ENCODE measurements at regions not wholly inside any gene's neighbourhood (a gene's known extent, or its start where the extent isn't known, plus 50 kb on each side); places are given as distances from the start of the nearest gene placed in this dataset.

GRCh38 chr10:106355450-106355849 is 809.1 kb downstream of the SORCS1 start:
- H3K9ac ChIP-seq (replicated peaks in 1 of 4; ENCODE audit: extremely low read depth in 1 of 4, low read depth in 3 of 4, low read length in 3 of 4), result no peak overlapping the region
- no peaks in the 10 kb centered on the region for H3K27me3 ChIP-seq (replicated peaks in 1 of 4; ENCODE audit: control insufficient read depth in 3 of 4, extremely low read depth in 1 of 4, insufficient read depth in 3 of 4, low read length in 3 of 4)
- FAIRE-seq, result peak; percentile 65
- ChIA-PET CTCF (ENCODE audit: partially characterized antibody) (interaction anchor here (0.7 to 3.7 kb wide), 26 partner anchors 9 to 284 kb away, joined by 3 to 20 read pairs (median 4); no protein-coding TSS in a partner anchor), POLR2A (ENCODE audit: partially characterized antibody) (no interaction called here)
- no peak overlapping the region for H3K4me3 ChIP-seq (ENCODE audit: extremely low read depth in 1 of 4, insufficient read depth in 2 of 4, low read depth in 3 of 4, low read length in 4 of 4)
- no peaks in the 10 kb centered on the region for H3K23me2 ChIP-seq (ENCODE audit: low read depth, low read length)
- no peaks in the 10 kb centered on the region for H3K36me3 ChIP-seq (ENCODE audit: control insufficient read depth in 2 of 4, insufficient read depth in 4 of 4, low read length in 3 of 4)
- no peaks in the 10 kb centered on the region for H3K4me1 ChIP-seq (replicated peaks in 1 of 4; ENCODE audit: control insufficient read depth in 3 of 4, insufficient read depth in 4 of 4, low read length in 3 of 4)
- H3K79me2 ChIP-seq (ENCODE audit: control insufficient read depth in 1 of 2, insufficient read depth in 2 of 2, low read length in 2 of 2), result no peaks in the 10 kb centered on the region
- H4K5ac ChIP-seq (ENCODE audit: insufficient read length, low read depth, low read length), result no peak overlapping the region
- H3K23ac ChIP-seq (ENCODE audit: insufficient read length), result no peak overlapping the region
- H3K56ac ChIP-seq (replicated peaks; ENCODE audit: insufficient read length, low read depth, low read length), result no peak overlapping the region
- no peak overlapping the region for H2AFZ ChIP-seq (ENCODE audit: low read length)
- no peak overlapping the region for H2BK120ac ChIP-seq (replicated peaks; ENCODE audit: low read depth, low read length)
- no peak overlapping the region for H3K14ac ChIP-seq (ENCODE audit: insufficient read length)
- no peak overlapping the region for H3K4me2 ChIP-seq (ENCODE audit: insufficient read depth in 1 of 2, low read depth in 2 of 2, low read length in 2 of 2)
- TF ChIP-seq MAX (IDR thresholded peaks at IDR 0.05), result no peak
- peak; percentile 58 to 59 for TF ChIP-seq RAD21 (IDR thresholded peaks at IDR 0.05 in 1 of 2, conservative IDR thresholded peaks at IDR 0.05 in 1 of 2; ENCODE audit: low read depth in 2 of 2, low read length in 2 of 2)
- no peak for TF ChIP-seq CHD2 (IDR thresholded peaks at IDR 0.05; ENCODE audit: low read length)
- TF ChIP-seq CTCF (IDR thresholded peaks at IDR 0.05; ENCODE audit: control extremely low read depth in 1 of 3, insufficient read depth in 1 of 3, low read depth in 1 of 3, low read length in 3 of 3), result peak in 2 of 3 experiments; percentile 35 to 55; a peak in 2 of 4 replicates
- TF ChIP-seq SP1 (IDR thresholded peaks at IDR 0.05; ENCODE audit: low read depth, low read length), result no peak
- TF ChIP-seq YY1 (IDR thresholded peaks at IDR 0.05; ENCODE audit: low read depth, low read length), result 0 out of 2 replicates have a peak, but pooled peaks have one; percentile 39
- TF ChIP-seq TCF12 (IDR thresholded peaks at IDR 0.05; ENCODE audit: low read depth, low read length), result no peak
- 60% methylated on average over 2 of the region's 2 CpGs; no CpG with 5 or more reads in 1 of the 2 experiments for WGBS, 2 experiments (ENCODE audit: extremely low coverage in 1 of 2, insufficient coverage in 1 of 2, insufficient read length in 1 of 2, insufficient replicate concordance in 2 of 2, low coverage in 1 of 2, low lambda C conversion rate in 2 of 2, missing lambda C conversion rate in 1 of 2)
- no peak overlapping the region for H2BK15ac ChIP-seq (ENCODE audit: low read length)
- peak in 1 of 2 experiments; percentile 60 for DNase-seq (ENCODE audit: low read depth in 1 of 2, low spot score in 2 of 2)
- H3K27ac ChIP-seq (ENCODE audit: low read depth, low read length), result no peak overlapping the region
- no peak overlapping the region for H2AK5ac ChIP-seq (ENCODE audit: low read depth, low read length)
- no peak overlapping the region for H2BK12ac ChIP-seq (ENCODE audit: low read depth, low read length)
- H3K79me1 ChIP-seq (ENCODE audit: low read depth, low read length), result no peaks in the 10 kb centered on the region
- H4K8ac ChIP-seq (ENCODE audit: extremely low read depth, insufficient read depth, low read length), result no peak overlapping the region
- H3K9me3 ChIP-seq (ENCODE audit: insufficient read depth in 2 of 2, low read depth in 1 of 2, low read length in 1 of 2), result no peaks in the 10 kb centered on the region
- H4K20me1 ChIP-seq (replicated peaks in 1 of 2; ENCODE audit: control insufficient read depth in 1 of 2, insufficient read depth in 2 of 2, low read length in 2 of 2), result no peaks in the 10 kb centered on the region
- H4K91ac ChIP-seq (replicated peaks; ENCODE audit: insufficient read length, low read length), result no peak overlapping the region
- no peak overlapping the region for H3K18ac ChIP-seq (ENCODE audit: extremely low read depth, low read length)
- H3K4ac ChIP-seq (replicated peaks; ENCODE audit: insufficient read length, low read depth, low read length), result no peak overlapping the region
- H2BK5ac ChIP-seq (ENCODE audit: low read depth, low read length), result no peak overlapping the region
- H2BK20ac ChIP-seq (ENCODE audit: low read length), result no peak overlapping the region
